ENCODE measurements at regions not wholly inside any gene's neighbourhood (a gene's known extent, or its start where the extent isn't known, plus 50 kb on each side); places are given as distances from the start of the nearest gene placed in this dataset.
"Not testable (repeated sequence)": the region's sequence is repeated elsewhere in the genome, so short reads cannot be mapped to it uniquely, and the experiment has no call there.

GRCh38 chr16:16933861-16934260 lies 536.9 kb downstream of the XYLT1 start:
- no peak overlapping the region for H3K4me3 ChIP-seq
- DNase-seq (no peak), ATAC-seq (no peak)
- in situ Hi-C loops (cut with MboI; ENCODE audit: low sequenced_read_pairs in 4 of 4) (no loop called here), intact Hi-C loops (cut with DNase I; ENCODE audit: low total_unique reads) (no loop called here)
- TF ChIP-seq POLR2A (IDR thresholded peaks at IDR 0.05), result no peak
- TF ChIP-seq, protein P1, sequence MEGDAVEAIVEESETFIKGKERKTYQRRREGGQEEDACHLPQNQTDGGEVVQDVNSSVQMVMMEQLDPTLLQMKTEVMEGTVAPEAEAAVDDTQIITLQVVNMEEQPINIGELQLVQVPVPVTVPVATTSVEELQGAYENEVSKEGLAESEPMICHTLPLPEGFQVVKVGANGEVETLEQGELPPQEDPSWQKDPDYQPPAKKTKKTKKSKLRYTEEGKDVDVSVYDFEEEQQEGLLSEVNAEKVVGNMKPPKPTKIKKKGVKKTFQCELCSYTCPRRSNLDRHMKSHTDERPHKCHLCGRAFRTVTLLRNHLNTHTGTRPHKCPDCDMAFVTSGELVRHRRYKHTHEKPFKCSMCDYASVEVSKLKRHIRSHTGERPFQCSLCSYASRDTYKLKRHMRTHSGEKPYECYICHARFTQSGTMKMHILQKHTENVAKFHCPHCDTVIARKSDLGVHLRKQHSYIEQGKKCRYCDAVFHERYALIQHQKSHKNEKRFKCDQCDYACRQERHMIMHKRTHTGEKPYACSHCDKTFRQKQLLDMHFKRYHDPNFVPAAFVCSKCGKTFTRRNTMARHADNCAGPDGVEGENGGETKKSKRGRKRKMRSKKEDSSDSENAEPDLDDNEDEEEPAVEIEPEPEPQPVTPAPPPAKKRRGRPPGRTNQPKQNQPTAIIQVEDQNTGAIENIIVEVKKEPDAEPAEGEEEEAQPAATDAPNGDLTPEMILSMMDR (IDR thresholded peaks at IDR 0.05 in 4 of 5, conservative IDR thresholded peaks at IDR 0.05 in 1 of 5), result no peak
- no peaks in the 10 kb centered on the region for H3K4me1 ChIP-seq
- no peaks in the 10 kb centered on the region for H3K9me3 ChIP-seq
- no peak overlapping the region for H3K27ac ChIP-seq
- H3K27me3 ChIP-seq, result peaks cover 0 to 2% (median 0%) of the 10 kb centered on the region in 3 donors
- H3K36me3 ChIP-seq, result no peaks in the 10 kb centered on the region

DNA sequence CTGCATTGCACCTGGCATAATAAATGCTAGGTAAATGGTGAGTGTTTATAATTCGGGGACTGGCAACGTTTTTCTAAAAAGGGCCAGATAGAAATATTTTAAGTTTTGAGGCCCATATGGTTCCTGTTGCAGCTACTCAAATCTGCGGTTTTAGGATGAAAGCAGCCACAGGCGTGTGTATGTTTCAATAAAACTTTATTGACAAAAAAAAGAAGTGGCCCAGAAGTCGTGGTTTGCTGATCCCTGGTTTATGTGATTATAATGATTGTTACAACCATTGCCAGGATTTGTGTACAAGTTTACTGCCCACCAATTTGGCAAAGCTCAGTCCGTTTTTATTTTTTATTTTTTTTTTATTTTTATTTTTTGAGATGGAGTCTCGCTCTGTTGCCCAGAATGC lies 536.1 kb downstream of the XYLT1 start:
- no peaks in the 10 kb centered on the region for H3K9me3 ChIP-seq
- no peak for DNase-seq
- no peaks in the 10 kb centered on the region for H3K4me1 ChIP-seq
- no peak for ATAC-seq
- intact Hi-C loops (cut with DNase I; ENCODE audit: low total_unique reads) (no loop called here), in situ Hi-C loops (cut with MboI; ENCODE audit: low sequenced_read_pairs in 4 of 4) (no loop called here)
- TF ChIP-seq, protein P1 (IDR thresholded peaks at IDR 0.05 in 4 of 5, conservative IDR thresholded peaks at IDR 0.05 in 1 of 5), result no peak
- no peak for TF ChIP-seq POLR2A (IDR thresholded peaks at IDR 0.05)
- H3K4me3 ChIP-seq, result no peak overlapping the region
- H3K27me3 ChIP-seq, result peaks cover 0 to 2% (median 0%) of the 10 kb centered on the region in 3 donors
- no peaks in the 10 kb centered on the region for H3K36me3 ChIP-seq
- no peak overlapping the region for H3K27ac ChIP-seq

DNA sequence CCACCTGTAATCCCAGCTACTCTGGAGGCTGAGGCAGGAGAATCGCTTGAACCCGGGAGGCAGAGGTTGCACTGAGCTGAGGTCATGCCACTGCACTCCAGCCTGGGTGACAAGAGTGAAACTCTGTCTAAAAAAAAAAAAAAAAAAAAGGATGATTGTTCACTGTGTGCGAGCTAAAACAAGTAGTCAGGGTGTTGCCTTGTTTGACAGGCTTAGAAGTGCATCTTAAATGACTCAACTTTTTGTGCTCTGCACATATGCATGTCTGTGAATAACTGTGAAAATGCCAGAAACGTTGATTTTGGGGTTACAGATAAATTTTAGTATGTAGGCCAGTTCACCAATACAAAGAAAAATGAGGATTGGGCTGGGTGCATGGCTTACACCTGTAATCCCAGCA lies 534.9 kb downstream of the XYLT1 start:
- H3K36me3 ChIP-seq; H3K4me3 ChIP-seq; H3K9me3 ChIP-seq; H3K4me1 ChIP-seq; ATAC-seq; H3K27ac ChIP-seq; H3K27me3 ChIP-seq; intact Hi-C loops (cut with DNase I; ENCODE audit: low total_unique reads); DNase-seq; in situ Hi-C loops (cut with MboI; ENCODE audit: low sequenced_read_pairs in 4 of 4): not testable (repeated sequence)

DNA sequence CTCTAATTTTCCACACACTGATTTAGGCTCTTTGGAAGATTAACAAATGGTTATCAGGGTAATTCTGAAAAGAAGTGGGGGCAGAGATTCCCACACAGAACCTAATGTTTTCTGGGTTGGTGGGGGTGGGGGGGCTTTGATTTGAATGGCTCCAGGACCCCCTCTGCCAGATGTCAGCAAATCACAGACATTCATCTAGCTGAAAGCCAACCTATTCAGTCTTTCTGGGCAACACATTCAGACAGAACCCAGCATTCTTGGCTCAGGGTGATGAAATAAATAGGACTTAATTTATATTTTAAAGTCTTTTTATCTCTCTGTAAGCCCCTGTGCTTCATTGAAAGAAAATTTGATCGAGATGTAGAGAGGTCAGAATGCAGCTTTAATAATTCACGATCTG lies 533.2 kb downstream of the XYLT1 start:
- H3K27ac ChIP-seq, result no peak overlapping the region
- no peak for ATAC-seq
- no peaks in the 10 kb centered on the region for H3K4me1 ChIP-seq
- DNase-seq, result no peak
- no peak overlapping the region for H3K4me3 ChIP-seq
- TF ChIP-seq, protein P1 (IDR thresholded peaks at IDR 0.05 in 4 of 5, conservative IDR thresholded peaks at IDR 0.05 in 1 of 5), result no peak
- no peak for TF ChIP-seq POLR2A (IDR thresholded peaks at IDR 0.05)
- intact Hi-C loops (cut with DNase I; ENCODE audit: low total_unique reads) (no loop called here), in situ Hi-C loops (cut with MboI; ENCODE audit: low sequenced_read_pairs in 4 of 4) (no loop called here)
- no peaks in the 10 kb centered on the region for H3K36me3 ChIP-seq
- no peaks in the 10 kb centered on the region for H3K9me3 ChIP-seq
- H3K27me3 ChIP-seq, result peaks cover 0 to 2% (median 0%) of the 10 kb centered on the region in 3 donors

DNA sequence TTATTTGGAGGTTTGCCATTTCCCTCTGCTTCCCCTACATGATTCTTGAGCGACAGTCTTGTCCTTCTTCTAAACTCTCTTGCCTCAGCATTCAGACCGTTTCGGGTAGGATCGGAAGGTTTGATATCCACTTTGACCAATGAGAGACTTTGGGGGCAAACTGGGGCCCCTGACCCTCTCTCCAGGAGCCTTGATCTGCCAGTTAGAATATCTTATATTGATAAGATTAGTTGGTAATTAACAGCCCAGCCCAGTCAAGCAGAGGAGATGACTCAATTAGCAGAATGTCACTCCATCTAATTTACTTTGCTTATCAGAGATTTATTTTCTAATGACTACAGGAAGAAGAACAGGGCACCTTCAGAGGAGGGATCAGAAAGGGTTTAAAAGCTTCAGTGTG lies 532.8 kb downstream of the XYLT1 start:
- Histone ChIP-seq H3K27ac (no peak overlapping the region), H3K4me3 (no peak overlapping the region), H3K4me1 (no peaks in the 10 kb centered on the region), H3K9me3 (no peaks in the 10 kb centered on the region), H3K27me3 (peaks cover 0 to 2% (median 0%) of the 10 kb centered on the region in 3 donors), H3K36me3 (no peaks in the 10 kb centered on the region)
- no peak for DNase-seq
- intact Hi-C loops (cut with DNase I; ENCODE audit: low total_unique reads) (no loop called here), in situ Hi-C loops (cut with MboI; ENCODE audit: low sequenced_read_pairs in 4 of 4) (no loop called here)
- no peak for ATAC-seq
- TF ChIP-seq, protein P1 (IDR thresholded peaks at IDR 0.05 in 4 of 5, conservative IDR thresholded peaks at IDR 0.05 in 1 of 5), result no peak
- no peak for TF ChIP-seq POLR2A (IDR thresholded peaks at IDR 0.05)

Data from gastrocnemius medialis (tissue), 4 donors.